Esophagus muscularis mucosa (tissue), 4 donors: ENCODE measurements at regions not wholly inside any gene's neighbourhood (a gene's known extent, or its start where the extent isn't known, plus 50 kb on each side); places are given as distances from the start of the nearest gene placed in this dataset.

Experiments used
- DNase-seq: peaks from one replicate; pipeline ENCODE4 v3.0.0-alpha.2; 2017; ENCODE audit errors: extremely low spot score
- H3K27ac ChIP-seq, 4 donors: fragments of 200-600 bp; sonication (generic); replicated peaks in 1 of 4; 1 replicate in 3 of 4; 2 replicates in 1 of 4; pipeline ENCODE4 v1.5.1; 2016 to 2019; ENCODE audit warnings: mild to moderate bottlenecking in 1 of 4
- H3K27me3 ChIP-seq, 4 donors: fragments of 200-600 bp; sonication (generic); one replicate each; pipeline versions ENCODE4 v1.5.1 to v1.6.0; 2016 to 2019
- H3K36me3 ChIP-seq, 4 donors: fragments of 200-600 bp; sonication (generic); one replicate each; pipeline ENCODE4 v1.5.1; 2016 to 2019
- H3K4me1 ChIP-seq, 4 donors: fragments of 200-600 bp; sonication (generic); one replicate each; pipeline ENCODE4 v1.5.1; 2016 to 2019
- H3K4me3 ChIP-seq, 4 donors: fragments of 200-600 bp; sonication (generic); 1 replicate in 2 of 4; 2 replicates in 2 of 4; pipeline ENCODE4 v1.5.1; 2016 to 2019; ENCODE audit warnings: mild to moderate bottlenecking in 4 of 4, moderate library complexity in 1 of 4
- H3K9me3 ChIP-seq, 4 donors: fragments of 200-600 bp; sonication (generic); 1 replicate in 3 of 4; 2 replicates in 1 of 4; pipeline ENCODE4 v1.5.1; 2016 to 2019
- CTCF ChIP-seq, 3 experiments: fragments of 200-600 bp in 2 of 3; fragments of 450-650 bp in 1 of 3; sonication (generic) in 2 of 3; IDR thresholded peaks; one replicate each; pipeline ENCODE4 v1.5.1; 2017 to 2019; ENCODE audit warnings: antibody characterized with exemption in 3 of 3, mild to moderate bottlenecking in 2 of 3, moderate library complexity in 1 of 3
- EP300 ChIP-seq: sonication (generic); formaldehyde crosslinking; IDR thresholded peaks from one replicate; pipeline ENCODE4 v1.6.1; 2017; ENCODE audit warnings: antibody characterized with exemption
- POLR2A ChIP-seq: fragments of 450-650 bp; IDR thresholded peaks from one replicate; pipeline ENCODE4 v1.6.1; 2017; ENCODE audit warnings: antibody characterized with exemption, moderate library complexity, mild to moderate bottlenecking, low read depth
- POLR2AphosphoS5 ChIP-seq, 2 donors: sonication (generic); formaldehyde crosslinking; IDR thresholded peaks; one replicate each; pipeline ENCODE4 v1.6.1; 2017; ENCODE audit warnings: antibody characterized with exemption in 2 of 2
- WGBS: methylation state at CpG from one replicate; pipeline ENCODE4 v1.1.5; 2018; 5-methylcytosine and 5-hydroxymethylcytosine counted together
- intact Hi-C: fragments of 100-400 bp; cut with DNase I; formaldehyde crosslinking; loops from one replicate; pipeline ENCODE4 v1.15.1; 2023

DNA sequence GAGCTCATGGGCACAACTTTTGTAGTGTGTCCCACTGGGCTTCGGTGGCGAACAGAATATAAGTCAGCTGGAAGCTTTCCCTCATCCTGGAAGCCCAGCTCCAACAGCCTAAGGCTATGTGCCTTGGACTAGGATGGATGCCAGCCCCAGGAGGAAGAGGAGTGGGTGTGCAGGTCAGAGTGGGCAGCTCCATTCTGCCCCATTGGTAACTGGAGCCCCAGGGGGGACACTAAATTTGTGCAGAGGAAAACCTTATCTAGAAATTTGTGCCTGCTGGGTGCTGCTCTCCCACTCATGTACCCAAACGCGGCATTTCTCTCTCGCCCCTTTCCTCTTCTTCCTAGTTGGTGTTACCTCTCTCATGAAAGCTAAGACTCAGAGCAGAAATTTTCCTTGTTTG is 253.9 kb upstream of the MAN1A1 start:
- Histone ChIP-seq H3K36me3 (no peaks in the 10 kb centered on the region), H3K4me1 (peaks cover 0 to 22% (median 7%) of the 10 kb centered on the region in 4 donors), H3K27ac (no peak overlapping the region), H3K9me3 (no peaks in the 10 kb centered on the region), H3K27me3 (no peaks in the 10 kb centered on the region), H3K4me3 (no peak overlapping the region)
- intact Hi-C loops = no loop called here
- WGBS = 97% methylated on average over 5 of the region's 5 CpGs
- DNase-seq = no peak
- no peak for TF ChIP-seq EP300
- TF ChIP-seq CTCF (IDR thresholded peaks at IDR 0.05) = no peak
- no peak for TF ChIP-seq POLR2A
- TF ChIP-seq POLR2AphosphoS5 (IDR thresholded peaks at IDR 0.05) = no peak

DNA sequence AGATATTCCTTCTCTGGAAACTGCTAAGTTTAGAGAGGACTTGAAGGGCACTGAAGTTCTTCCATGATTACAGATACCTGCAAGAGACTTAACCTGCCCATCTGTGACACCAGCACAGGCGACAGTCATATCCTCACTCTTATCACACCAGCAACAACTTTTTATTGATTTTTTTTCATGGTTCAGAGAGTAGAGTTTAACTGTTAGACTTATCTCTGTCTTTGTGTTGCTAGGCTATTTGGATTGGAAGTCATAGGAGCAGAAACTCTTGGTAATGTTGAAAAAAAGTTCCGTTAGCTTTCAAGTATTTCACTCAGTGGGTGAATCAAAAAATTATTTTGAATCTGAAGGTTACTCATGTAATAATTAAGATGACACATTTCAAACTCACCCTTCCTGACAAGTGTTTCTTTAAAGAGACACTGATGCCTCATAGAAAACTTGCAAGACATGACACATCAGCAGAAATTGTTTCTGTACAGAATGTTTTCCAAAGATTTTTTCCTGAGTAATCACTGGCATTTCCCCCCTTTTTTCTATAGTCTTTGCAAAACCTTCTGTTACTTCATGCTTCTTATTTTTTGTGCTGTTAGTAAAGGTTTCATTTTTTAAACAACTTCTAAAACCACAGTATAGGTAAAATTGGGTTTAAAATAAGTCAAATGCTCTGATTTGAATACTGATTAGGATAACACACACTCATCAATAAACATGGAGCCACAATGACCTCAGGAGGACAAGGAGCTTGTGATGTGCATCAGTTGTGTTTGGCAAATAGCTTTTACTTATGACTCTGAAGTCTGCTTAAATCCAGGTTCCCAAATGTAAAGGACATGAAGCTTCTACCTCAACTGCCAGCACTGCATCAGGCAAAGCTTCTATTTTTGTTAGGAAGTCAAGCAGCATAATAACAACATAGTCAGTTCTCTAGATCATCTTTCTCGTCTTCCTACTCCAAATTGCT is 252.9 kb upstream of the MAN1A1 start:
- no peak for DNase-seq
- no peak overlapping the region for H3K4me3 ChIP-seq
- H3K36me3 ChIP-seq = no peaks in the 10 kb centered on the region
- no peaks in the 10 kb centered on the region for H3K9me3 ChIP-seq
- WGBS = 50% methylated on average over 3 of the region's 3 CpGs
- no peak overlapping the region for H3K27ac ChIP-seq
- H3K27me3 ChIP-seq = no peaks in the 10 kb centered on the region
- TF ChIP-seq EP300 = no peak
- no peak for TF ChIP-seq CTCF (IDR thresholded peaks at IDR 0.05)
- TF ChIP-seq POLR2AphosphoS5 (IDR thresholded peaks at IDR 0.05) = peak in 1 of 2 donors; percentile 26
- TF ChIP-seq POLR2A = no peak
- H3K4me1 ChIP-seq = peaks cover 0 to 22% (median 7%) of the 10 kb centered on the region in 4 donors
- intact Hi-C loops = no loop called here

DNA sequence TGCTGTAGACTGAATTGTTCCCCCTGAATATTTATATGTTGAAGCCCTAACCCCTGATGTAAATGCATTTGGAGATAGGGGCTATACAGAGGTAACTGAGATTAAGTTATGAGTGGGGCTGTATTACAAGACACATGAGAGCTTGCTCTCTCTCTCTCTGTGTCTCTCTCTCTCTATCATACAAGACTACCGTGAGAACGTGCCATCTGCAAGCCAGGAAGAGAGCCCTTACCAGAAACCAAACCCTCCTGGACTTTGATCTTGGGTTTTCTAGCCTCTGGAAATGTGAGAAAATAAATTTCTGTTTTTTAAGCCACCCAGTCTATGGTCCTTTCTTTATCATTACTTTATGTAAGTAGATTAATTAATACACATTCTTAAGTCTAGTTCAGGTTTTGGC is 249.3 kb upstream of the MAN1A1 start:
- H3K36me3 ChIP-seq = no peaks in the 10 kb centered on the region
- H3K4me1 ChIP-seq = peaks cover 0 to 22% (median 7%) of the 10 kb centered on the region in 4 donors
- H3K4me3 ChIP-seq = no peak overlapping the region
- no peak overlapping the region for H3K27ac ChIP-seq
- no peaks in the 10 kb centered on the region for H3K27me3 ChIP-seq
- TF ChIP-seq EP300 = no peak
- H3K9me3 ChIP-seq = no peaks in the 10 kb centered on the region
- 91% methylated on average over 2 of the region's 2 CpGs for WGBS
- intact Hi-C loops = no loop called here
- DNase-seq = no peak

DNA sequence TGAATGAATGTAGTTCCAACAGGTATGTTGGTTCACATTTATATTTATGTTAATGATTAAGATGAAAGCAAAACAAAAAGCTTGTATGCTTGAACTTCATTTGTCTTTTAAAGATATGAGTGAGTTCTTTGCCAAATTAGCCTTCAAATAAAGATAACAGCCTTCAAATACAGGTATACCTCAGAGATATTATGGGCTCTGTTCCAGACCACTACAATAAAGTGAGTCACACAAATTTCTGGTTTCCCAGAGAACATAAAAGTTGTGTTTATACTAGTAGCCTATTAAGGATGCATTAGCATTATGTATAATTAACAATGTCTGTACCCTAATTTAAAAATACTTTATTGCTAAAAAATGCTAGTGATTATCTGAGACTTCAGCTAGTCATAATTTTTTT is 245.3 kb upstream of the MAN1A1 start:
- H3K27me3 ChIP-seq = no peaks in the 10 kb centered on the region
- no peaks in the 10 kb centered on the region for H3K4me1 ChIP-seq
- H3K27ac ChIP-seq = no peak overlapping the region
- DNase-seq = no peak
- H3K36me3 ChIP-seq = no peaks in the 10 kb centered on the region
- intact Hi-C loops = no loop called here
- H3K4me3 ChIP-seq = no peak overlapping the region
- no peaks in the 10 kb centered on the region for H3K9me3 ChIP-seq
- no peak for TF ChIP-seq CTCF (IDR thresholded peaks at IDR 0.05)
- TF ChIP-seq POLR2AphosphoS5 (IDR thresholded peaks at IDR 0.05) = no peak
- no peak for TF ChIP-seq EP300
- no peak for TF ChIP-seq POLR2A

GRCh38 chr6:119591235-119591634 is 241.7 kb upstream of the MAN1A1 start:
- no peaks in the 10 kb centered on the region for H3K9me3 ChIP-seq
- no peak for TF ChIP-seq EP300
- TF ChIP-seq POLR2A = no peak
- no peak for TF ChIP-seq POLR2AphosphoS5 (IDR thresholded peaks at IDR 0.05)
- TF ChIP-seq CTCF (IDR thresholded peaks at IDR 0.05) = no peak
- 91% methylated on average over 2 of the region's 2 CpGs for WGBS
- no peaks in the 10 kb centered on the region for H3K36me3 ChIP-seq
- intact Hi-C loops = no loop called here
- no peak for DNase-seq
- H3K4me1 ChIP-seq = no peaks in the 10 kb centered on the region
- H3K27ac ChIP-seq = no peak overlapping the region
- H3K27me3 ChIP-seq = no peaks in the 10 kb centered on the region
- no peak overlapping the region for H3K4me3 ChIP-seq
